ENCODE measurements at regions not wholly inside any gene's neighbourhood (a gene's known extent, or its start where the extent isn't known, plus 50 kb on each side); places are given as distances from the start of the nearest gene placed in this dataset.

DNA sequence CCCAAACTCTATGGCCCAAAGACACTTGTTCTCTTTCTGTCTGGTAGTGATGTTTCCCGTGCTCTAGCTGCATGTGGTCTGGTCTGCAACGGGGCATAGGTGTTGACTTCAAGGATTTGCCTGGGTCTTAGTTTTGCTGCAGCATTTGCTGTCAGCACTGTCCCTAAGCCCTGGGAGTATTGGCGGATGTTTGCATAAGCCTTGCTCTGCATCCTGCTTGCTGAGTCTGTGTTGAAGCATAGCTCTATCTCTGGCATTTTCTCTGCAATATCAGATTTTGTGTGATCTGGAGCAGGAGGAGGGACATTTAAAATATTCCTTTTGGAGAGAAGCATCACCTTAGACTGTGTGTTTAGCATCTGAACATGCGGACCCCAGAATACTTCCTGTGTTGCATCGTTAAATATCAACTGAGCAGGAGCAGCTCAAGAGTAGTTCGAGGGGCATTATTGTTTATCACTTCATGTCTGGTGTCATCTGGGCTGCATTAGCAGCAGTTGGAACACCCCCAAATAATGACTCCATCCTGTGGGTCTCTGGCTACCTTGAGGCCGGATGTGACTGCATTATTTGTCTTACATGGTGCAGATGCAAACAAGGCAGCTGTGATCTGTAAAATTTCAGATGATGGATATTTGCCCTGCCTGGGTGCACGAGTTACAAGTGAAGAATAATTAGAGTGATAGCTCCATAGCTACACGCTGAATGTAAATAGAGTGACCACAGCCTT is 231.7 kb downstream of the TRIB2 start:
- TF ChIP-seq, protein P1, sequence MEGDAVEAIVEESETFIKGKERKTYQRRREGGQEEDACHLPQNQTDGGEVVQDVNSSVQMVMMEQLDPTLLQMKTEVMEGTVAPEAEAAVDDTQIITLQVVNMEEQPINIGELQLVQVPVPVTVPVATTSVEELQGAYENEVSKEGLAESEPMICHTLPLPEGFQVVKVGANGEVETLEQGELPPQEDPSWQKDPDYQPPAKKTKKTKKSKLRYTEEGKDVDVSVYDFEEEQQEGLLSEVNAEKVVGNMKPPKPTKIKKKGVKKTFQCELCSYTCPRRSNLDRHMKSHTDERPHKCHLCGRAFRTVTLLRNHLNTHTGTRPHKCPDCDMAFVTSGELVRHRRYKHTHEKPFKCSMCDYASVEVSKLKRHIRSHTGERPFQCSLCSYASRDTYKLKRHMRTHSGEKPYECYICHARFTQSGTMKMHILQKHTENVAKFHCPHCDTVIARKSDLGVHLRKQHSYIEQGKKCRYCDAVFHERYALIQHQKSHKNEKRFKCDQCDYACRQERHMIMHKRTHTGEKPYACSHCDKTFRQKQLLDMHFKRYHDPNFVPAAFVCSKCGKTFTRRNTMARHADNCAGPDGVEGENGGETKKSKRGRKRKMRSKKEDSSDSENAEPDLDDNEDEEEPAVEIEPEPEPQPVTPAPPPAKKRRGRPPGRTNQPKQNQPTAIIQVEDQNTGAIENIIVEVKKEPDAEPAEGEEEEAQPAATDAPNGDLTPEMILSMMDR (IDR thresholded peaks at IDR 0.05): no peak
- TF ChIP-seq POLR2A (IDR thresholded peaks at IDR 0.05): no peak

All from body of pancreas (tissue), 4 donors.